ENCODE measurements at regions not wholly inside any gene's neighbourhood (a gene's known extent, or its start where the extent isn't known, plus 50 kb on each side); places are given as distances from the start of the nearest gene placed in this dataset.

DNA sequence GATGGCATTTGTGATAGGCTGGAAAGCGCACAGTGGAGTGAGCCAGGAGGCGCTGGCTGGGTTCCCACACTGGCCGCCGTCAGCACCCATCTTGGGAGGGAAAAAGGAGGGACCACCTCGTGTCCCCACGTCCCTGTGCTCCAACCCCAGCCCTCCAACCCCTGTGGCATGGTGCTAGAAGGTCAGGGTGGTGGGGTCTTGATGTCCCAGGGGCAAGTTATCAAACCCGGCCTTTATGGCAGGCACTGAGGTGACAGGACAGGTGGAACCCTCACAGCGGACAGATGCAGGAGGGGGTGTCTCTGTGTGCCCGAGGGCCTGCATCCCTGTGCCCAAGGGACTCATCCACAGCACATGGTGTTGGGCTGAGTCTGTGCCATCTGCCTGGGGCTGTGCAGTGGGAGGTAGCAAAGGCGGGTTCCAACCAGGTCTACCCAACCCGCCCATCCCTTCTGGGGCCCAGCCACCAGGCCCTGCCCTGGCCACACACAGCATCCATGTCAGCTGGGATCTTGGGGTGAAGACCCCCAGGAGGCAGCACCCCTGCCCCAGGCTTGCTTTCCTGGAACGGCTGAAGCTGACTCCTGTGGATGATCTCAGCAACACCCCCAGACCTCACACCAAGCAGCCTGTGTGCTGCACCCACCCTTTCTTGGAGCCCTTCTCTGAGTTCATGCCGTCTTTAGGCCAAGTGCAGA is 246.1 kb downstream of the NDUFA10 start:
- DNase-seq (ENCODE audit: extremely low read depth, insufficient read length): no peak
- TF ChIP-seq CTCF (IDR thresholded peaks at IDR 0.05; ENCODE audit: insufficient read depth, low read length, poor library complexity, severe bottlenecking): no peak
- H3K36me3 ChIP-seq (ENCODE audit: control insufficient read depth, insufficient read depth, low read length): no peaks in the 10 kb centered on the region
- no peak overlapping the region for H3K4me3 ChIP-seq (replicated peaks; ENCODE audit: low read depth, low read length)
- H3K27me3 ChIP-seq (replicated peaks; ENCODE audit: control insufficient read depth, insufficient read depth, low read length): no peaks in the 10 kb centered on the region; the same call in 1 of the 2 replicates

DNA sequence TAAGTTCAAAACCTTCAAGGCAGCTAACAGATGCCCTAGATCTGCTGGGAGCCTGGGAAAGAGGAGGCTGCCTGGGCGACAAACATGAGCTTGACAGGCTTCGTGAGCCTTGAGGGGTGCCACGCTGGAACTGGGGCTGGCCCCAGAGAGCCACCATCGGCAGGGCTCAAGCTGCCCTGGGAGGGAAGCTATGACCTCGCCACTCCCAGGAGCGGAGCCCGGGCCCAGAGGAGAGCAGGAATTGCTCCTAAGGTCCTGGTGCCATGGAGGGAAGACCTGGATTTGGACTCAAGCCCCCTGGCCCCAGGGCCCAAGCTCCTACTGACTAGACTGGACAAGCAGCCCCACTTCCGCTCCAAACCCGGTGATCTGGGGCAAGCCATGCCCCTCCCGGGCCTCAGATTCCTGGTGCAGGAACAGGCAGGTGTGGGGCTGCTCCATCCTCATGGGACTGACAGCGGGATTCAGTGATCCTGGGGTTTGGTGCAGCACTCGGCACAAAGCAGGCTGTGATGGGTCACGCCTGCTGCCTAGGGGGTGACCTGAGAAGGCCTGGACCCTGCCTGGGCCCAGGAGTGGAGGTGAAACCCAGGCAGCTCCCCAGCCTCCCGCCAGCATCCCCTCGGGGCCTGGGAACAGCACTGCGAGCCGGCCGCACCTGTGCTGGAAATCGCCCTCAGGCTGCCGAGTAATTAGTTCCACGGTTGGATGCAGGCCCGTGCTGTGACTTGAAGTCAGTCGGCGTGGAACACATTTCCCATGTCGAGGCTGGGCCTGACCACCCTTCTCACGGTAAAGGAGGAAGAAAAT is 246.9 kb downstream of the NDUFA10 start:
- no peak overlapping the region for H3K4me3 ChIP-seq (replicated peaks; ENCODE audit: low read depth, low read length)
- TF ChIP-seq CTCF (IDR thresholded peaks at IDR 0.05; ENCODE audit: insufficient read depth, low read length, poor library complexity, severe bottlenecking): no peak
- H3K27me3 ChIP-seq (replicated peaks; ENCODE audit: control insufficient read depth, insufficient read depth, low read length): no peaks in the 10 kb centered on the region; the same call in 1 of the 2 replicates
- no peak for DNase-seq (ENCODE audit: extremely low read depth, insufficient read length)
- H3K36me3 ChIP-seq (ENCODE audit: control insufficient read depth, insufficient read depth, low read length): no peaks in the 10 kb centered on the region

- no peak for DNase-seq (ENCODE audit: extremely low read depth, insufficient read length)
- TF ChIP-seq CTCF (IDR thresholded peaks at IDR 0.05; ENCODE audit: insufficient read depth, low read length, poor library complexity, severe bottlenecking): no peak
- Histone ChIP-seq H3K4me3 (replicated peaks; ENCODE audit: low read depth, low read length) (no peak overlapping the region), H3K27me3 (replicated peaks; ENCODE audit: control insufficient read depth, insufficient read depth, low read length) (no peaks in the 10 kb centered on the region; the same call in 1 of the 2 replicates), H3K36me3 (ENCODE audit: control insufficient read depth, insufficient read depth, low read length) (no peaks in the 10 kb centered on the region)
Observed at GRCh38 chr2:239777219-239777618, 247.9 kb downstream of the NDUFA10 start.

- Histone ChIP-seq H3K36me3 (ENCODE audit: control insufficient read depth, insufficient read depth, low read length) (no peaks in the 10 kb centered on the region), H3K27me3 (replicated peaks; ENCODE audit: control insufficient read depth, insufficient read depth, low read length) (no peaks in the 10 kb centered on the region; the same call in 1 of the 2 replicates), H3K4me3 (replicated peaks; ENCODE audit: low read depth, low read length) (no peak overlapping the region)
- no peak for TF ChIP-seq CTCF (IDR thresholded peaks at IDR 0.05; ENCODE audit: insufficient read depth, low read length, poor library complexity, severe bottlenecking)
- no peak for DNase-seq (ENCODE audit: extremely low read depth, insufficient read length)
Observed at GRCh38 chr2:239776436-239777005, 248.6 kb downstream of the NDUFA10 start.

- TF ChIP-seq CTCF (IDR thresholded peaks at IDR 0.05; ENCODE audit: insufficient read depth, low read length, poor library complexity, severe bottlenecking): no peak
- no peak for DNase-seq (ENCODE audit: extremely low read depth, insufficient read length)
- no peaks in the 10 kb centered on the region for H3K36me3 ChIP-seq (ENCODE audit: control insufficient read depth, insufficient read depth, low read length)
- no peaks in the 10 kb centered on the region; the same call in 1 of the 2 replicates for H3K27me3 ChIP-seq (replicated peaks; ENCODE audit: control insufficient read depth, insufficient read depth, low read length)
- H3K4me3 ChIP-seq (replicated peaks; ENCODE audit: low read depth, low read length): no peak overlapping the region
Observed at GRCh38 chr2:239775623-239776435, 249.3 kb downstream of the NDUFA10 start.

Measured in GM06990 (cell line).